ENCODE measurements at regions not wholly inside any gene's neighbourhood (a gene's known extent, or its start where the extent isn't known, plus 50 kb on each side); places are given as distances from the start of the nearest gene placed in this dataset.

DNA sequence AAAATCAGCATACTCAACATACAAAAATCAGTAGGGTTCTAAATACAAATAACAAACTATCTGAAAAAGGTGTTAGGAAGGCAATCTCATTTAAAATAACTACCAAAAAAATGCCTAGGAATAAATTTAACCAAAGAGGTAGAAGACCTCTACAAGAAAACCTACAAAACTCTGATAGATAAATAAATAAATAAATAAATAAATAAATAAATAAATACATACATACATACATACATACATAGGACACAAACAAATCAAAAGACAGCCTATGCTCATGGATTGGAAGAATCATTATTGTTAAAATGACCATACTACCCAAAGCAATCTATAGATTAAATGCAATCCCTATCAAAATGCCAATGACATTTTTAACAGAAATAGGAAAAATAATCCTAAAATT is 194.7 kb downstream of the BARHL2 start:
- Mint-ChIP-seq H3K4me3 (no peak overlapping the region), H3K36me3 (ENCODE audit: low read depth) (no peaks in the 10 kb centered on the region), H3K27ac (no peak overlapping the region), H3K4me1 (ENCODE audit: low read depth) (no peaks in the 10 kb centered on the region), H3K9me3 (peaks cover 44% of the 10 kb centered on the region), H3K27me3 (ENCODE audit: insufficient read depth) (no peaks in the 10 kb centered on the region)
- no peak for DNase-seq
- TF ChIP-seq CTCF (IDR thresholded peaks at IDR 0.05), result no peak

DNA sequence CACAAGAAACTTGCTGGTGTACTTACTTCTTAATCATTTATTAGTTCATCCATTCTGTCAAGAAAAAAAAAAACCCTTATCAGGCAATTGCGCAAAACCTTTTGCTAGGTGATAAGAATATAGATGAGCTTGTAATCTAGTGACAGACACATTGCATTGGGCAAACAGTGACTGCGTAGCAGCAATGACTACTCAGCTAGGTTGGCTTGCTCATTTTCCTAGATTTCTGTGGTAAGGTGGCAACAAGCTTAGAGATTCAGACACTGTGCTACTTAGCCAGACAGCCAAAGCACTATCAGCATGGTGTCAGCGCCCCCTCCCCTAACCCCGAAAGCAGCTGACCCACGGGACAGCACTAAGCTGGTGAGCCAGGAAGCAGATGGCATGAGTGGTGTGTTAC is 203.1 kb downstream of the BARHL2 start:
- Mint-ChIP-seq H3K9me3 (peaks cover 20% of the 10 kb centered on the region), H3K4me3 (no peak overlapping the region), H3K27ac (no peak overlapping the region), H3K4me1 (ENCODE audit: low read depth) (no peaks in the 10 kb centered on the region), H3K36me3 (ENCODE audit: low read depth) (no peaks in the 10 kb centered on the region), H3K27me3 (ENCODE audit: insufficient read depth) (no peaks in the 10 kb centered on the region)
- DNase-seq, result no peak
- no peak for TF ChIP-seq CTCF (IDR thresholded peaks at IDR 0.05)

DNA sequence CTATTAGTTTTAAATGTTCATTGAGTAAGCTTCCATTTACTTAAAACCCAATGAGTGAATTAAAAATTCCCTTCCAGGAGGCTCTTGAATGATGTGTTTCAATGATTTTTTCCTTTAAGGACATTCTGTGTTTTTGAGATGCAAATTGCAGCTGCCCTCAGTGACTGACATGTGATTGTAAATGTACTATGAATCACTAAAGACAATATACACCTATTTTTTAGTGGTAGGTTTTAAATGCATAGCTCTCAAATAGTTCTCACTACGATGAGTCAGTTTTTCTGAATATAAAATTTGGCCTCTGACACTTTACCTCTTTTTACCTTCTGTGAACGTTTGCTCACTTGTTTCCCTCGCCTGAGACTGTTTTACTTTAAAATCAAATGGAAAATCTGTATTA is 204.7 kb downstream of the BARHL2 start:
- Mint-ChIP-seq H3K4me1 (ENCODE audit: low read depth) (no peaks in the 10 kb centered on the region), H3K27ac (no peak overlapping the region), H3K36me3 (ENCODE audit: low read depth) (no peaks in the 10 kb centered on the region), H3K27me3 (ENCODE audit: insufficient read depth) (no peaks in the 10 kb centered on the region), H3K4me3 (no peak overlapping the region), H3K9me3 (peaks cover 8% of the 10 kb centered on the region; the same call in 1 of the 2 replicates)
- TF ChIP-seq CTCF (IDR thresholded peaks at IDR 0.05), result no peak
- no peak for DNase-seq

- H3K27ac Mint-ChIP-seq, result no peak overlapping the region
- no peaks in the 10 kb centered on the region for H3K27me3 Mint-ChIP-seq (ENCODE audit: insufficient read depth)
Observed at GRCh38 chr1:90510143-90510542, 207.0 kb downstream of the BARHL2 start.

GRCh38 chr1:90509225-90510048 is 207.7 kb downstream of the BARHL2 start:
- Mint-ChIP-seq H3K4me3 (no peak overlapping the region), H3K9me3 (peaks cover 3% of the 10 kb centered on the region), H3K27ac (no peak overlapping the region), H3K4me1 (ENCODE audit: low read depth) (no peaks in the 10 kb centered on the region), H3K27me3 (ENCODE audit: insufficient read depth) (no peaks in the 10 kb centered on the region), H3K36me3 (ENCODE audit: low read depth) (no peaks in the 10 kb centered on the region)
- no peak for DNase-seq
- no peak for TF ChIP-seq CTCF (IDR thresholded peaks at IDR 0.05)

More at GRCh38 chr1:90510143-90510542, 207.0 kb downstream of the BARHL2 start:
- no peak for DNase-seq
- no peaks in the 10 kb centered on the region; the same call in 1 of the 2 replicates for H3K9me3 Mint-ChIP-seq
- TF ChIP-seq CTCF (IDR thresholded peaks at IDR 0.05), result no peak
- no peaks in the 10 kb centered on the region for H3K4me1 Mint-ChIP-seq (ENCODE audit: low read depth)
- H3K36me3 Mint-ChIP-seq (ENCODE audit: low read depth), result no peaks in the 10 kb centered on the region
- no peak overlapping the region for H3K4me3 Mint-ChIP-seq

All from HFFc6 (cell line).